ENCODE measurements at regions not wholly inside any gene's neighbourhood (a gene's known extent, or its start where the extent isn't known, plus 50 kb on each side); places are given as distances from the start of the nearest gene placed in this dataset.

GRCh38 chr4:81881855-81882621 lies 410.3 kb upstream of the RASGEF1B start:
- no peak for DNase-seq (ENCODE audit: low spot score)

GRCh38 chr4:81876106-81876505 lies 404.4 kb upstream of the RASGEF1B start:
- no peak for DNase-seq (ENCODE audit: low spot score)

- no peak for DNase-seq (ENCODE audit: low spot score)
These were observed 403.2 kb upstream of the RASGEF1B start for GRCh38 chr4:81874661-81875515.

- DNase-seq (ENCODE audit: low spot score): no peak
These were observed 398.6 kb upstream of the RASGEF1B start for GRCh38 chr4:81870275-81870674.

GRCh38 chr4:81860111-81860510 lies 388.4 kb upstream of the RASGEF1B start:
- no peak for DNase-seq (ENCODE audit: low spot score)

- no peak for DNase-seq (ENCODE audit: low spot score)
These were observed 382.7 kb upstream of the RASGEF1B start for GRCh38 chr4:81854406-81854805.

GRCh38 chr4:81852031-81852715 lies 380.5 kb upstream of the RASGEF1B start:
- DNase-seq (ENCODE audit: low spot score): no peak

GRCh38 chr4:81850701-81851100 lies 379.0 kb upstream of the RASGEF1B start:
- no peak for DNase-seq (ENCODE audit: low spot score)

- no peak for DNase-seq (ENCODE audit: low spot score)
These were observed 374.1 kb upstream of the RASGEF1B start for GRCh38 chr4:81845761-81846160.

- DNase-seq (ENCODE audit: low spot score): no peak
These were observed 373.6 kb upstream of the RASGEF1B start for GRCh38 chr4:81845273-81845672.

- DNase-seq (ENCODE audit: low spot score): peak; percentile 91
These were observed 373.0 kb upstream of the RASGEF1B start for GRCh38 chr4:81844717-81845116.

GRCh38 chr4:81839347-81840042 lies 367.8 kb upstream of the RASGEF1B start:
- no peak for DNase-seq (ENCODE audit: low spot score)

GRCh38 chr4:81838586-81838985 lies 366.9 kb upstream of the RASGEF1B start:
- DNase-seq (ENCODE audit: low spot score): no peak

GRCh38 chr4:81836716-81837115 lies 365.0 kb upstream of the RASGEF1B start:
- no peak for DNase-seq (ENCODE audit: low spot score)

- DNase-seq (ENCODE audit: low spot score): no peak
These were observed 361.9 kb upstream of the RASGEF1B start for GRCh38 chr4:81833576-81833975.

- DNase-seq (ENCODE audit: low spot score): no peak
These were observed 357.3 kb upstream of the RASGEF1B start for GRCh38 chr4:81828991-81829390.

GRCh38 chr4:81827577-81828202 lies 356.0 kb upstream of the RASGEF1B start:
- DNase-seq (ENCODE audit: low spot score): no peak

- no peak for DNase-seq (ENCODE audit: low spot score)
These were observed 355.2 kb upstream of the RASGEF1B start for GRCh38 chr4:81826817-81827424.

GRCh38 chr4:81826335-81826734 lies 354.6 kb upstream of the RASGEF1B start:
- no peak for DNase-seq (ENCODE audit: low spot score)

- DNase-seq (ENCODE audit: low spot score): no peak
These were observed 346.7 kb upstream of the RASGEF1B start for GRCh38 chr4:81818385-81818920.

Measured in NAMALWA (cell line).